K562 (cell line): ENCODE measurements at regions not wholly inside any gene's neighbourhood (a gene's known extent, or its start where the extent isn't known, plus 50 kb on each side); places are given as distances from the start of the nearest gene placed in this dataset.

ENCODE experiments used
- ATAC-seq: fragments of 200-7000 bp; cut with Tn5 transposase; 3 replicates; pipeline ENCODE4 v1.9.1; 2020; ENCODE audit warnings: moderate library complexity
- BruUV-seq: library from RNA; stranded (reverse); fragments of 400-500 nt; replicated peaks from 2 replicates; lab custom pipeline; 2021; lab: Mats Ljungman, UMichigan
- CTCF ChIA-PET: fragments of 300-600 bp; formaldehyde crosslinking; extraction: SDS; loops from one replicate; lab custom pipeline; 2021; ENCODE audit warnings: low intra/inter-chr PET ratio; lab: Yijun Ruan, JAX
- POLR2A ChIA-PET: fragments of 300-600, 350-650 bp; sonication (Branson Sonifier 250); formaldehyde crosslinking; extraction: SDS; loops from one replicate; lab custom pipeline; 2021; ENCODE audit warnings: antibody characterized with exemption, inconsistent platforms; lab: Yijun Ruan, JAX
- DNase-seq, 4 experiments: peaks; one replicate each; pipeline versions ENCODE4 v3.0.0 to v3.0.0-alpha.2; 2011 to 2018; ENCODE audit warnings: low spot score in 3 of 4, mixed read lengths in 3 of 4; ENCODE audit errors: extremely low read depth in 1 of 4
- FAIRE-seq: peaks from 2 replicates; lab custom pipeline; 2011; peaks lifted over from hg19 to GRCh38; lab: Jason Lieb, UNC
- H2AFZ ChIP-seq: 2 replicates; pipeline ENCODE4 v1.6.0; 2011; ENCODE audit warnings: low read depth, low read length, control low read depth, inconsistent platforms
- H3K27ac ChIP-seq: fragments of 200-600 bp; 3 replicates; pipeline ENCODE4 v1.8.0; 2011; ENCODE audit warnings: low read depth, mild to moderate bottlenecking, control low read depth, inconsistent platforms, low read length, moderate library complexity, mixed read lengths; ENCODE audit errors: extremely low read depth
- H3K27me3 ChIP-seq, 2 experiments: fragments of 300-600 bp in 1 of 2; 2 replicates in 1 of 2; 3 replicates in 1 of 2; pipeline versions ENCODE4 v1.6.0 to v1.8.0; 2011; ENCODE audit warnings: inconsistent platforms in 2 of 2, low read length in 2 of 2, mild to moderate bottlenecking in 1 of 2, mixed read lengths in 1 of 2, moderate library complexity in 1 of 2; ENCODE audit not compliant: control insufficient read depth in 2 of 2, insufficient read depth in 2 of 2
- H3K36me3 ChIP-seq: fragments of 300-600 bp; 3 replicates; pipeline ENCODE4 v1.8.0; 2011; ENCODE audit warnings: mild to moderate bottlenecking, low read length, inconsistent platforms; ENCODE audit not compliant: control insufficient read depth, insufficient read depth
- H3K4me1 ChIP-seq, 2 experiments: fragments of 200-600 bp in 1 of 2; replicated peaks in 1 of 2; 2 replicates in 1 of 2; 3 replicates in 1 of 2; pipeline versions ENCODE4 v1.5.1 to v1.8.0; 2011; ENCODE audit warnings: inconsistent platforms in 2 of 2, low read length in 2 of 2, mild to moderate bottlenecking in 1 of 2, mixed read lengths in 1 of 2, moderate library complexity in 1 of 2; ENCODE audit not compliant: control insufficient read depth in 2 of 2, insufficient read depth in 2 of 2
- H3K4me2 ChIP-seq: 2 replicates; pipeline ENCODE4 v1.6.1; 2011; ENCODE audit warnings: low read length, control low read depth, inconsistent platforms, mixed read lengths; ENCODE audit not compliant: insufficient read depth
- H3K4me3 ChIP-seq: fragments of 200-600 bp; sonication (generic), shearing (Covaris generic); 2 replicates; pipeline ENCODE4 v1.5.1; 2016; ENCODE audit warnings: control low read depth, inconsistent platforms
- H3K79me2 ChIP-seq: fragments of 200-600 bp; 3 replicates; pipeline ENCODE4 v1.8.0; 2011; ENCODE audit warnings: low read length, inconsistent platforms; ENCODE audit not compliant: control insufficient read depth, insufficient read depth
- H3K9ac ChIP-seq, 2 experiments: 2 replicates each; pipeline versions ENCODE4 v1.6.0 to v1.6.1; 2011; ENCODE audit warnings: low read depth in 2 of 2, low read length in 2 of 2, control low read depth in 1 of 2, inconsistent platforms in 1 of 2, mild to moderate bottlenecking in 1 of 2, mixed read lengths in 1 of 2; ENCODE audit not compliant: insufficient read depth in 1 of 2
- H3K9me1 ChIP-seq: one replicate; pipeline ENCODE4 v1.6.0; 2011; ENCODE audit warnings: inconsistent platforms, mild to moderate bottlenecking, low read length, moderate library complexity; ENCODE audit not compliant: control insufficient read depth, insufficient read depth
- H3K9me3 ChIP-seq: replicated peaks from 2 replicates; pipeline ENCODE4 v1.5.1; 2011; ENCODE audit warnings: low read depth, low read length, inconsistent platforms; ENCODE audit not compliant: control insufficient read depth, insufficient read depth
- H4K20me1 ChIP-seq: replicated peaks from 2 replicates; pipeline ENCODE4 v1.6.1; 2011; ENCODE audit warnings: low read length, inconsistent platforms, mixed read lengths; ENCODE audit not compliant: control insufficient read depth, insufficient read depth
- ARHGAP35 ChIP-seq: fragments of 450-650 bp; IDR thresholded peaks from 2 replicates; pipeline ENCODE4 v1.6.1; 2018; ENCODE audit not compliant: partially characterized antibody
- ELF2 ChIP-seq: fragments of 250-450 bp; sonication (Bioruptor Pico); IDR thresholded peaks from 2 replicates; pipeline ENCODE4 v1.5.0; 2021; ENCODE audit warnings: mild to moderate bottlenecking
- EP400 ChIP-seq: fragments of 450-650 bp; IDR thresholded peaks from 2 replicates; pipeline ENCODE4 v1.6.1; 2017; ENCODE audit warnings: antibody characterized with exemption, mild to moderate bottlenecking, moderate library complexity
- FOS ChIP-seq: IDR thresholded peaks from 3 replicates; pipeline ENCODE4 v1.6.1; 2011; ENCODE audit not compliant: insufficient read length; ENCODE audit errors: extremely low read depth
- KLF16 ChIP-seq: IDR thresholded peaks from 2 replicates; pipeline ENCODE4 v1.6.1; 2016; ENCODE audit warnings: antibody characterized with exemption
- NCOA1 ChIP-seq: fragments of 450-650 bp; IDR thresholded peaks from 2 replicates; pipeline ENCODE4 v1.6.1; 2016; ENCODE audit warnings: low read depth
- PCBP1 ChIP-seq: fragments of 200-400 bp; formaldehyde crosslinking; IDR thresholded peaks from 2 replicates; pipeline ENCODE4 v1.6.1; 2018; ENCODE audit warnings: mild to moderate bottlenecking, low read depth, low read length; ENCODE audit not compliant: poor library complexity, severe bottlenecking
- POLR2G ChIP-seq: fragments of 200-400 bp; formaldehyde crosslinking; IDR thresholded peaks from 2 replicates; pipeline ENCODE4 v1.6.1; 2017; ENCODE audit warnings: low read depth, mild to moderate bottlenecking, antibody characterized with exemption, low read length, moderate library complexity
- PURB ChIP-seq: sonication (generic); formaldehyde crosslinking; IDR thresholded peaks from 2 replicates; pipeline ENCODE4 v1.9.0; 2021; ENCODE audit warnings: low read depth, mild to moderate bottlenecking, missing genetic modification reagents
- RBFOX2 ChIP-seq: fragments of 200-400 bp; formaldehyde crosslinking; IDR thresholded peaks from 2 replicates; pipeline ENCODE4 v1.6.1; 2017; ENCODE audit warnings: low read depth, mild to moderate bottlenecking, low read length, moderate library complexity
- ZBTB7A ChIP-seq: IDR thresholded peaks from 2 replicates; pipeline ENCODE4 v1.6.1; 2011; ENCODE audit warnings: low read depth, mild to moderate bottlenecking, low read length, moderate library complexity, borderline replicate concordance; ENCODE audit not compliant: control insufficient read depth
- ZNF165 ChIP-seq: fragments of 250-450 bp; sonication (Bioruptor Pico); IDR thresholded peaks from 2 replicates; pipeline ENCODE4 v1.4.0; 2020; ENCODE audit warnings: borderline replicate concordance
- WGBS: fragments of 100-300 bp; shearing (Covaris generic); methylation state at CpG from one replicate; pipeline ENCODE4 v1.1.6; 2016; ENCODE audit warnings: low coverage, mixed read lengths; ENCODE audit not compliant: insufficient coverage; ENCODE audit errors: missing lambda C conversion rate; 5-methylcytosine and 5-hydroxymethylcytosine counted together
- in situ Hi-C: fragments of 300-500 bp; cut with MboI; formaldehyde crosslinking; loops from 4 replicates; pipeline ENCODE4 v1.15.0; 2018; ENCODE audit warnings: inconsistent platforms, mixed read lengths
- intact Hi-C: fragments of 100-400 bp; cut with micrococcal nuclease; formaldehyde crosslinking; loops from 2 replicates; pipeline ENCODE4 v1.14.2; 2022

DNA sequence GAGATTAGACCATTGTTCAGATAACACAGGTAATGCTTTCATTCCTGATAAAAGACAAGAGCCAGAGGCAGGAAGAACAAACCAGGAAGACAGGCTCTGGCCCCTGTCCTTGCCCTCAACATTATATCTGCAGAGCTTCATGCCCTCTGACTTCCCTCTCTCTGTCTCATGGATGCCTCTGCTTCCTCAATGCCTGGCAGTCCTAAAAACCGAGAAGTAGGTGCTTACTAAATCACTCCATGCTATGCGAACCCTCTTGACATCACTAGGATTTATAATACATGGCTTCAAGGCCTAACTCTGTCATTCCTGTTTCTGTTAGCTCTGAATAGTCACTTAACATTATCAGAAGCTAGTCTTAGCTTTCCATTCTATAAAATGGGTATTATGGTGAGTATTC is 117.8 kb downstream of the TLR4 start:
- CTCF ChIA-PET: no interaction called here
- in situ Hi-C loops: no loop called here
- Histone ChIP-seq H3K36me3 (no peaks in the 10 kb centered on the region), H3K9me3 (peaks cover 2% of the 10 kb centered on the region), H3K4me3 (no peak overlapping the region), H3K4me1 (no peaks in the 10 kb centered on the region), H3K9me1 (no peaks in the 10 kb centered on the region), H3K27ac (no peak overlapping the region), H3K27me3 (no peaks in the 10 kb centered on the region), H2AFZ (no peak overlapping the region), H3K9ac (no peak overlapping the region), H4K20me1 (no peaks in the 10 kb centered on the region), H3K79me2 (no peaks in the 10 kb centered on the region), H3K4me2 (no peak overlapping the region)
- POLR2A ChIA-PET: no interaction called here
- WGBS: 0% methylated on average over 2 of the region's 2 CpGs
- DNase-seq (no peak), FAIRE-seq (no peak), ATAC-seq (no peak)
- TF ChIP-seq EP400 (no peak), ELF2 (CRISPR knock-in tag) (no peak), ZBTB7A (no peak), FOS (no peak), PURB (no peak), NCOA1 (no peak), KLF16 (no peak), ARHGAP35 (no peak), ZNF165 (CRISPR knock-in tag) (no peak), PCBP1 (no peak), POLR2G (no peak), RBFOX2 (no peak)
- no TSS peak for BruUV-seq
- intact Hi-C loops: no loop called here
